ENCODE measurements at regions not wholly inside any gene's neighbourhood (a gene's known extent, or its start where the extent isn't known, plus 50 kb on each side); places are given as distances from the start of the nearest gene placed in this dataset.

DNA sequence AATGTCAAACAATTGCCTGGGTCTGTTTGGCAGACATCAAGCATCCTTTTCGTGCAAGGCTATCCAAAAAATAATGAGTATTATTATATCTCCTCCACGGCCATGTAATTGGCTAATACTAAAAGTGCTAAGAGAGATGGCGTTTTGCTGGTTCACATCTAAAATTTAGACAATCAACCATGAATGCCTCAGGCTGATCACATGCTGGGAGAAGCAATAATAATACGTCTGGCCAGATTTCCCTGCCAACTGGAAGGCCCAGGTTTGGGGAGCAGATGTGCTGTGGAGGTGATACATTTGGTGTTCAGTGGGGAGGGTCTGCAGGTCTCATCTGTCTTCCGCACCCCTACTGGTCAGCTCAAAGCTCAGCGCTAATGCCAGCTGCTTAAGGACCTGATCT, 60.3 kb upstream of the CREB1 start:
- Mint-ChIP-seq H3K27me3 (ENCODE audit: insufficient read depth, low read depth) (peaks cover 12% of the 10 kb centered on the region), H3K36me3 (no peaks in the 10 kb centered on the region), H3K4me1 (peaks cover 59% of the 10 kb centered on the region), H3K9me3 (no peaks in the 10 kb centered on the region), H3K27ac (peak overlapping the region; percentile 65), H3K4me3 (no peak overlapping the region)
- no peaks in the 10 kb centered on the region for H3K79me2 ChIP-seq (ENCODE audit: low read depth)
- no peaks in the 10 kb centered on the region for H3K36me3 ChIP-seq
- H3K9ac ChIP-seq, result no peak overlapping the region
- H3F3A ChIP-seq (ENCODE audit: low read depth), result peaks cover 23% of the 10 kb centered on the region
- no peaks in the 10 kb centered on the region for H4K20me1 ChIP-seq (ENCODE audit: low read depth)
- no peak overlapping the region for H3K4me2 ChIP-seq
- no peaks in the 10 kb centered on the region for H3K9me3 ChIP-seq (ENCODE audit: low read depth)
- no peak overlapping the region for H3K27ac ChIP-seq
- H2AFZ ChIP-seq (replicated peaks), result no peak overlapping the region
- no peaks in the 10 kb centered on the region for H3K27me3 ChIP-seq
- peaks cover 16% of the 10 kb centered on the region for H3K4me1 ChIP-seq
- H3K4me3 ChIP-seq, result no peak overlapping the region
- DNase-seq (ENCODE audit: low spot score), result no peak
- TF ChIP-seq EZH2phosphoT487 (IDR thresholded peaks at IDR 0.05), result no peak
- no peak for TF ChIP-seq EZH2 (IDR thresholded peaks at IDR 0.05)
- TF ChIP-seq, protein P1, sequence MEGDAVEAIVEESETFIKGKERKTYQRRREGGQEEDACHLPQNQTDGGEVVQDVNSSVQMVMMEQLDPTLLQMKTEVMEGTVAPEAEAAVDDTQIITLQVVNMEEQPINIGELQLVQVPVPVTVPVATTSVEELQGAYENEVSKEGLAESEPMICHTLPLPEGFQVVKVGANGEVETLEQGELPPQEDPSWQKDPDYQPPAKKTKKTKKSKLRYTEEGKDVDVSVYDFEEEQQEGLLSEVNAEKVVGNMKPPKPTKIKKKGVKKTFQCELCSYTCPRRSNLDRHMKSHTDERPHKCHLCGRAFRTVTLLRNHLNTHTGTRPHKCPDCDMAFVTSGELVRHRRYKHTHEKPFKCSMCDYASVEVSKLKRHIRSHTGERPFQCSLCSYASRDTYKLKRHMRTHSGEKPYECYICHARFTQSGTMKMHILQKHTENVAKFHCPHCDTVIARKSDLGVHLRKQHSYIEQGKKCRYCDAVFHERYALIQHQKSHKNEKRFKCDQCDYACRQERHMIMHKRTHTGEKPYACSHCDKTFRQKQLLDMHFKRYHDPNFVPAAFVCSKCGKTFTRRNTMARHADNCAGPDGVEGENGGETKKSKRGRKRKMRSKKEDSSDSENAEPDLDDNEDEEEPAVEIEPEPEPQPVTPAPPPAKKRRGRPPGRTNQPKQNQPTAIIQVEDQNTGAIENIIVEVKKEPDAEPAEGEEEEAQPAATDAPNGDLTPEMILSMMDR (IDR thresholded peaks at IDR 0.05), result no peak

DNA sequence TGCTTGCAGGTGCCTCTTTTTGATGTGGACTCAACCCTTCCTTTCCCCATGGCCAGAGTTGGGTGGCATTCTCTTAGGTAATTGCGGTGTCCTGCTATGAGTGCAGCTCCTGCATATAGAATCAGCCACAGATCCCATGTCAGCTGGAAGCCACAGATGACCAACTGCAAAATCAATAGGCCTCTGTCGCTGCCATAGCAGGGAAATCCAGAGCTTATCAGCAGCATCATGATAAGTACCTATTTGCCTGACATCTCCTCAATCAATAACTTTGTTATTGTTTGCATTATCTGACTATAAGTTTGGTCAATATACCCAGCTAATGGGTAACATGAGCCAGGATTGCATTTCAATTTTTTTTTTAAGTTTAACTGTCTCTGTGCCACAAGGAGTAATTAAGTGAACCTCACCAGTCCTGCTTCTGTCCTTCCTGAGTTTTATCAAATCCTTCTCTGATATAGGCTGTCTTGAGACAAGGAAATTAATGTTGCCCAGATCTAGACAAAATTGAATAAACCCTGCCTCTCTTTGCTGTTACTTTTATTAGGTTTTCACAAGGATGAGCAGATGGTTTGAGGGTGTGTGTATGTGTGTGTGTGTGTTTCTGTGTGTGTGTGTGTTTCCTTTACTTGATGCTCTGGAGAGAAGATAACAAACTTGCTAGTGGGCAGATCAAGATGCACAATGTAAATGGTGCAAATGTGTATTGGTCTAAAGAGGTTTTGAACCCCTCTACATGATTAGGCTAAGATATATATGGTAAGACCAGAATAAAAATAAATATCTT, 59.6 kb upstream of the CREB1 start:
- DNase-seq (ENCODE audit: low spot score), result no peak
- no peak overlapping the region for H3K4me3 Mint-ChIP-seq
- peaks cover 65% of the 10 kb centered on the region for H3K4me1 Mint-ChIP-seq
- H4K20me1 ChIP-seq (ENCODE audit: low read depth), result no peaks in the 10 kb centered on the region
- no peaks in the 10 kb centered on the region for H3K36me3 ChIP-seq
- H3K9me3 Mint-ChIP-seq, result no peaks in the 10 kb centered on the region
- peaks cover 12% of the 10 kb centered on the region for H3K27me3 Mint-ChIP-seq (ENCODE audit: insufficient read depth, low read depth)
- H3K4me3 ChIP-seq, result no peak overlapping the region
- no peaks in the 10 kb centered on the region for H3K9me3 ChIP-seq (ENCODE audit: low read depth)
- no peak overlapping the region for H3K9ac ChIP-seq
- peak overlapping the region; percentile 3 for H3K27ac Mint-ChIP-seq
- no peak for TF ChIP-seq EZH2phosphoT487 (IDR thresholded peaks at IDR 0.05)
- TF ChIP-seq, protein P1 (IDR thresholded peaks at IDR 0.05), result no peak
- no peak for TF ChIP-seq EZH2 (IDR thresholded peaks at IDR 0.05)
- H3F3A ChIP-seq (ENCODE audit: low read depth), result peaks cover 27% of the 10 kb centered on the region
- H3K36me3 Mint-ChIP-seq, result no peaks in the 10 kb centered on the region
- no peak overlapping the region for H2AFZ ChIP-seq (replicated peaks)
- no peaks in the 10 kb centered on the region for H3K79me2 ChIP-seq (ENCODE audit: low read depth)
- H3K27me3 ChIP-seq, result no peaks in the 10 kb centered on the region
- H3K4me2 ChIP-seq, result no peak overlapping the region
- H3K27ac ChIP-seq, result no peak overlapping the region
- peaks cover 16% of the 10 kb centered on the region for H3K4me1 ChIP-seq

DNA sequence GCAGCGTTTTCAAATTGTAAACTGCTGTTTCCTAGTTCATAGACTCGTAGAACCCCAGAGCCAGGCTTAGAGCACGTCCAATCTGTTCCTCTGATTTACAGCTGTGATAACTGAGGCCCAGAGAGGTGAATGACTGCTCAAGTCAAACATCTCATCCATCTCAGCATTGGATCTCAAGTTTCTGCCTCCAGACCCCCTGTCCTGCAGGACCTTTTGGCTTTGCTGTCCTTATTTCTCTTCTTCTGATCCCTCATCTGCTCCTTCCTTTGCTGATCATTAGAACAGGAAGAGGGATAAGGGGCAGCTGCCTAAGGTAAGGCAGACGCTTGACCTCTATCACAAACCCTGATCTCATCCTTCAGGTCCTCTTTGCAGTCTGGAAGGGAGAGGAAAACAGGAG, 58.5 kb upstream of the CREB1 start:
- no peak overlapping the region for H3K27ac ChIP-seq
- no peak for TF ChIP-seq EZH2phosphoT487 (IDR thresholded peaks at IDR 0.05)
- no peaks in the 10 kb centered on the region for H3K27me3 ChIP-seq
- H3K9me3 ChIP-seq (ENCODE audit: low read depth), result no peaks in the 10 kb centered on the region
- Mint-ChIP-seq H3K27ac (peak overlapping the region; percentile 53), H3K36me3 (no peaks in the 10 kb centered on the region), H3K4me1 (peaks cover 70% of the 10 kb centered on the region), H3K9me3 (no peaks in the 10 kb centered on the region), H3K27me3 (ENCODE audit: insufficient read depth, low read depth) (peaks cover 12% of the 10 kb centered on the region), H3K4me3 (no peak overlapping the region)
- no peak overlapping the region for H3K4me2 ChIP-seq
- H3K9ac ChIP-seq, result no peak overlapping the region
- H3K4me1 ChIP-seq, result peaks cover 16% of the 10 kb centered on the region
- H3K79me2 ChIP-seq (ENCODE audit: low read depth), result no peaks in the 10 kb centered on the region
- peak overlapping the region; percentile 45 for H2AFZ ChIP-seq (replicated peaks)
- DNase-seq (ENCODE audit: low spot score), result no peak
- no peak overlapping the region for H3K4me3 ChIP-seq
- peaks cover 27% of the 10 kb centered on the region for H3F3A ChIP-seq (ENCODE audit: low read depth)
- H3K36me3 ChIP-seq, result no peaks in the 10 kb centered on the region
- H4K20me1 ChIP-seq (ENCODE audit: low read depth), result no peaks in the 10 kb centered on the region

DNA sequence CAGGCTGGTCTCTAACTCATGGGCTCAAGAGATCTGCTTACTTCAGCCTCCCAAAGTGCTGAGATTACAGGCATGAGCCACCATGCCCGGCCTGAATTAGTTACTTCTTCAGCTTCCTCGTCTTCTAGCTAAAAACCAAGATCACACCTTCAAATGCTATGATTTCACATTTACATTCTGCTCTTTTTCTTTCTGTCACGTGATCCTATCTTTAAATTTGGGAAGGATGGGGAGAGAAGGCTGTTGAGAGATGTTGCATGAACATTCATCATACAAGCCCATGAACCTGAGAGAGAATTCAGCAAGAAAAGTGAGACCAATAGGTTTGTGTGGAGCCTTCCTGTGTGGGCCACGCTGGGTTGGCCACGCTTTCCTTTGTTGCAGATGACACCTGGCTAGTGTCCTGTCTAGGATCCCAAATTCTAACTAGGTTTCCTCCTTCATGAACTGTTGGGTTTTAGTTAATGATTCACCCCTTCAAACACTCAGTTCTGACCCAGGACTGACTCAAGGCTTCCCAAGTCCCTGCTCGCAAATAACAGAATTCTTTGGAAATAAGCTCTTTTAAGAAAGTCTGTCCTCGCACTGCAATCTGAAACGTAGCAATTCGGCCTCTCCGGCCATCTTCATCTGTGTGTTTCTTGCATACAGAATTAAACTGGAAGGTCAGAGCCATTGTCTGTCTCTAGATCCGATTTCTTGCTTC, 57.3 kb upstream of the CREB1 start:
- no peaks in the 10 kb centered on the region for H3K9me3 Mint-ChIP-seq
- H4K20me1 ChIP-seq (ENCODE audit: low read depth), result no peaks in the 10 kb centered on the region
- H3F3A ChIP-seq (ENCODE audit: low read depth), result peaks cover 27% of the 10 kb centered on the region
- H3K9me3 ChIP-seq (ENCODE audit: low read depth), result no peaks in the 10 kb centered on the region
- H3K4me1 Mint-ChIP-seq, result peaks cover 60% of the 10 kb centered on the region
- H3K36me3 Mint-ChIP-seq, result no peaks in the 10 kb centered on the region
- no peaks in the 10 kb centered on the region for H3K36me3 ChIP-seq
- H3K4me1 ChIP-seq, result peaks cover 16% of the 10 kb centered on the region
- peak overlapping the region; percentile 12 for H3K4me3 Mint-ChIP-seq
- H3K27ac ChIP-seq, result no peak overlapping the region
- no peak overlapping the region for H3K9ac ChIP-seq
- no peaks in the 10 kb centered on the region for H3K27me3 ChIP-seq
- H3K4me3 ChIP-seq, result no peak overlapping the region
- DNase-seq (ENCODE audit: low spot score), result no peak
- TF ChIP-seq, protein P1 (IDR thresholded peaks at IDR 0.05), result no peak
- TF ChIP-seq EZH2 (IDR thresholded peaks at IDR 0.05) (no peak), EZH2phosphoT487 (IDR thresholded peaks at IDR 0.05) (no peak)
- H3K79me2 ChIP-seq (ENCODE audit: low read depth), result no peaks in the 10 kb centered on the region
- H2AFZ ChIP-seq (replicated peaks), result no peak overlapping the region
- peak overlapping the region; percentile 96 for H3K27ac Mint-ChIP-seq
- peak overlapping the region; percentile 47 for H3K4me2 ChIP-seq
- peaks cover 10% of the 10 kb centered on the region for H3K27me3 Mint-ChIP-seq (ENCODE audit: insufficient read depth, low read depth)

Measured in neural progenitor cell (in vitro differentiated cells).